Lung (tissue), 11 donors: ENCODE measurements at regions not wholly inside any gene's neighbourhood (a gene's known extent, or its start where the extent isn't known, plus 50 kb on each side); places are given as distances from the start of the nearest gene placed in this dataset.

Source experiments
- ATAC-seq: fragments of 200-7000 bp; cut with Tn5 transposase; one replicate; pipeline ENCODE4 v1.9.1; 2020; ENCODE audit warnings: moderate number of reproducible peaks; ENCODE audit not compliant: insufficient read depth, low FRiP score
- DNase-seq, 3 donors: peaks; one replicate each; pipeline ENCODE4 v3.0.0-alpha.2; 2013 to 2017
- H3K27ac ChIP-seq, 2 donors: one replicate each; pipeline ENCODE4 v1.5.1; 2013; ENCODE audit warnings: mild to moderate bottlenecking in 2 of 2, moderate library complexity in 2 of 2, control low read depth in 1 of 2, inconsistent platforms in 1 of 2, low read depth in 1 of 2, low read length in 1 of 2
- H3K27me3 ChIP-seq, 3 donors: one replicate each; pipeline ENCODE4 v1.5.1; 2013; ENCODE audit warnings: low read length in 2 of 3; ENCODE audit not compliant: control insufficient read depth in 3 of 3, insufficient read depth in 3 of 3
- H3K36me3 ChIP-seq, 4 donors: one replicate each; pipeline ENCODE4 v1.5.1; 2013; ENCODE audit warnings: low read length in 4 of 4, mild to moderate bottlenecking in 1 of 4, moderate library complexity in 1 of 4; ENCODE audit not compliant: control insufficient read depth in 4 of 4, insufficient read depth in 4 of 4
- H3K4me1 ChIP-seq, 5 donors: one replicate each; pipeline ENCODE4 v1.5.1; 2013; ENCODE audit warnings: low read length in 5 of 5, mild to moderate bottlenecking in 2 of 5, moderate library complexity in 1 of 5; ENCODE audit not compliant: control insufficient read depth in 5 of 5, insufficient read depth in 5 of 5
- H3K4me3 ChIP-seq: one replicate; pipeline ENCODE4 v1.5.1; 2013; ENCODE audit warnings: mild to moderate bottlenecking, control low read depth, moderate library complexity
- H3K9ac ChIP-seq, 2 donors: one replicate each; pipeline ENCODE4 v1.5.1; 2013; ENCODE audit warnings: low read length in 2 of 2, control low read depth in 1 of 2; ENCODE audit not compliant: insufficient read depth in 1 of 2
- H3K9me3 ChIP-seq, 4 donors: one replicate each; pipeline ENCODE4 v1.5.1; 2013; ENCODE audit warnings: low read length in 3 of 4, mild to moderate bottlenecking in 1 of 4, moderate library complexity in 1 of 4; ENCODE audit not compliant: control insufficient read depth in 4 of 4, insufficient read depth in 3 of 4
- WGBS, 2 donors: extraction: QIAGEN DNeasy Blood & Tissue Kit; methylation state at CpG; one replicate each; pipeline ENCODE4 v1.1.7; 2013; 5-methylcytosine and 5-hydroxymethylcytosine counted together
- TF ChIP-seq, protein P1 (sequence below): IDR thresholded peaks from 2 replicates; pipeline ENCODE4 v1.5.1; 2012; ENCODE audit warnings: mild to moderate bottlenecking; ENCODE audit errors: control extremely low read depth, extremely low read depth
- donor health status: control.
- donor health status: control.
- donor health status: Bipolar disorder and iron deficiency.
- donor health status: healthy.
- donor health status: DM: yes; HTN: yes; CAD: no.

- TF ChIP-seq, protein P1, sequence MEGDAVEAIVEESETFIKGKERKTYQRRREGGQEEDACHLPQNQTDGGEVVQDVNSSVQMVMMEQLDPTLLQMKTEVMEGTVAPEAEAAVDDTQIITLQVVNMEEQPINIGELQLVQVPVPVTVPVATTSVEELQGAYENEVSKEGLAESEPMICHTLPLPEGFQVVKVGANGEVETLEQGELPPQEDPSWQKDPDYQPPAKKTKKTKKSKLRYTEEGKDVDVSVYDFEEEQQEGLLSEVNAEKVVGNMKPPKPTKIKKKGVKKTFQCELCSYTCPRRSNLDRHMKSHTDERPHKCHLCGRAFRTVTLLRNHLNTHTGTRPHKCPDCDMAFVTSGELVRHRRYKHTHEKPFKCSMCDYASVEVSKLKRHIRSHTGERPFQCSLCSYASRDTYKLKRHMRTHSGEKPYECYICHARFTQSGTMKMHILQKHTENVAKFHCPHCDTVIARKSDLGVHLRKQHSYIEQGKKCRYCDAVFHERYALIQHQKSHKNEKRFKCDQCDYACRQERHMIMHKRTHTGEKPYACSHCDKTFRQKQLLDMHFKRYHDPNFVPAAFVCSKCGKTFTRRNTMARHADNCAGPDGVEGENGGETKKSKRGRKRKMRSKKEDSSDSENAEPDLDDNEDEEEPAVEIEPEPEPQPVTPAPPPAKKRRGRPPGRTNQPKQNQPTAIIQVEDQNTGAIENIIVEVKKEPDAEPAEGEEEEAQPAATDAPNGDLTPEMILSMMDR: no peak
- H3K27ac ChIP-seq: no peak overlapping the region
- DNase-seq (no peak), ATAC-seq (no peak)
- no peaks in the 10 kb centered on the region for H3K9me3 ChIP-seq
- H3K4me3 ChIP-seq: no peak overlapping the region
- H3K9ac ChIP-seq: no peak overlapping the region
- H3K4me1 ChIP-seq: no peaks in the 10 kb centered on the region
- no peaks in the 10 kb centered on the region for H3K27me3 ChIP-seq
- WGBS, 2 donors: 78 to 90% methylated on average over 3 of the region's 3 CpGs
- no peaks in the 10 kb centered on the region for H3K36me3 ChIP-seq
Observed at GRCh38 chr2:145688156-145688555, 1168.2 kb upstream of the ZEB2 start.

GRCh38 chr2:145687442-145688134, 1167.7 kb upstream of the ZEB2 start:
- Histone ChIP-seq H3K4me1 (no peaks in the 10 kb centered on the region), H3K27me3 (no peaks in the 10 kb centered on the region), H3K27ac (no peak overlapping the region), H3K9me3 (no peaks in the 10 kb centered on the region), H3K9ac (no peak overlapping the region), H3K36me3 (no peaks in the 10 kb centered on the region), H3K4me3 (no peak overlapping the region)
- ATAC-seq (peak; percentile 56), DNase-seq (peak in 2 of 3 donors; percentile 18 to 48)
- 16 to 28% methylated on average over 4 of the region's 4 CpGs for WGBS, 2 donors
- TF ChIP-seq, protein P1: no peak

GRCh38 chr2:145685383-145686050, 1165.6 kb upstream of the ZEB2 start:
- Histone ChIP-seq H3K27me3 (no peaks in the 10 kb centered on the region), H3K9me3 (no peaks in the 10 kb centered on the region), H3K4me3 (no peak overlapping the region), H3K36me3 (no peaks in the 10 kb centered on the region), H3K4me1 (no peaks in the 10 kb centered on the region), H3K9ac (no peak overlapping the region), H3K27ac (no peak overlapping the region)
- ATAC-seq: no peak
- 80 to 84% methylated on average over 4 of the region's 4 CpGs for WGBS, 2 donors
- TF ChIP-seq, protein P1: no peak
- no peak for DNase-seq
